ENCODE measurements at regions not wholly inside any gene's neighbourhood (a gene's known extent, or its start where the extent isn't known, plus 50 kb on each side); places are given as distances from the start of the nearest gene placed in this dataset.

DNA sequence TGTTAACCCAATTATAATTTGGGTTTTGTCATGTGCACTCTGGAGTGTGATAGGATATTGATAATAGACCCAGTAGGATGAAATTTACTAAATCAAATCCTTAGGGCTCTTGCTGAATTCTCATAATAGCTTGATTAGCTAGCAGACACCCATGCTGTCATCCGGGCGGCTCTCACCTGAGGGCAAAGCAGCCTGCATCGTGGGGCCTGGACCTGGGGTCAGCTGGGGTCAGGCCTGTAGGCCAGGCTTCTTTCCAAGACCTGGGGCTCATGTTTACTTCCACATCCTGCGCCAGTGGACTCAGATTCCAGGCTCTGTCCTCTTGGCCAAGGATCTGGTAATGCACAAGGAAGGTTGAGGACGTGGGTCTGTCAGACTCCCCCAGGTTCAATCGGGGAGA lies 486.3 kb downstream of the NPHP4 start:
- DNase-seq (ENCODE audit: low spot score) (no peak), ATAC-seq (ENCODE audit: low FRiP score) (no peak)
- TF ChIP-seq, protein P1, sequence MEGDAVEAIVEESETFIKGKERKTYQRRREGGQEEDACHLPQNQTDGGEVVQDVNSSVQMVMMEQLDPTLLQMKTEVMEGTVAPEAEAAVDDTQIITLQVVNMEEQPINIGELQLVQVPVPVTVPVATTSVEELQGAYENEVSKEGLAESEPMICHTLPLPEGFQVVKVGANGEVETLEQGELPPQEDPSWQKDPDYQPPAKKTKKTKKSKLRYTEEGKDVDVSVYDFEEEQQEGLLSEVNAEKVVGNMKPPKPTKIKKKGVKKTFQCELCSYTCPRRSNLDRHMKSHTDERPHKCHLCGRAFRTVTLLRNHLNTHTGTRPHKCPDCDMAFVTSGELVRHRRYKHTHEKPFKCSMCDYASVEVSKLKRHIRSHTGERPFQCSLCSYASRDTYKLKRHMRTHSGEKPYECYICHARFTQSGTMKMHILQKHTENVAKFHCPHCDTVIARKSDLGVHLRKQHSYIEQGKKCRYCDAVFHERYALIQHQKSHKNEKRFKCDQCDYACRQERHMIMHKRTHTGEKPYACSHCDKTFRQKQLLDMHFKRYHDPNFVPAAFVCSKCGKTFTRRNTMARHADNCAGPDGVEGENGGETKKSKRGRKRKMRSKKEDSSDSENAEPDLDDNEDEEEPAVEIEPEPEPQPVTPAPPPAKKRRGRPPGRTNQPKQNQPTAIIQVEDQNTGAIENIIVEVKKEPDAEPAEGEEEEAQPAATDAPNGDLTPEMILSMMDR (IDR thresholded peaks at IDR 0.05), result no peak

DNA sequence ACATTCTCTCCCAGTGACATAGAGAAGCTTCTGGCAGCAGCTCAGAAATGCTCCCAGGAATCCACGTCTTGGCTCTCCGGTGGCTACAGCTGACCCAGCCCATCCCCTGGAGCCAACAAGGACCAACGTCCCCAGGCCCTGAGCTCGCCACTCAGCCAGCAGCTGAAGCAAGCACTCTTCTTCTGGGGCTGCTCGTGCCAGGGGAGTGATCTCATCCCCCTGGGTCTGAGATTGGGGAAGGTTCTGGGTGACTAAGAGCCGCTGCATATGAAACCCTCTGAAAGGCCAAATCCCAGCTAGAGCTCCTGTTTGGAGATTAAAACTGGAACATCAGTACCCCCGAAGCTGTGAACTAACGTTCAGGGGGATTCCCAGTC lies 487.9 kb downstream of the NPHP4 start:
- ATAC-seq (ENCODE audit: low FRiP score) (no peak), DNase-seq (ENCODE audit: low spot score) (no peak)
- TF ChIP-seq, protein P1 (IDR thresholded peaks at IDR 0.05), result no peak

- TF ChIP-seq, protein P1 (IDR thresholded peaks at IDR 0.05), result no peak
- ATAC-seq (ENCODE audit: low FRiP score) (no peak), DNase-seq (ENCODE audit: low spot score) (no peak)
These were observed 488.5 kb downstream of the NPHP4 start for GRCh38 chr1:5503556-5504363.

DNA sequence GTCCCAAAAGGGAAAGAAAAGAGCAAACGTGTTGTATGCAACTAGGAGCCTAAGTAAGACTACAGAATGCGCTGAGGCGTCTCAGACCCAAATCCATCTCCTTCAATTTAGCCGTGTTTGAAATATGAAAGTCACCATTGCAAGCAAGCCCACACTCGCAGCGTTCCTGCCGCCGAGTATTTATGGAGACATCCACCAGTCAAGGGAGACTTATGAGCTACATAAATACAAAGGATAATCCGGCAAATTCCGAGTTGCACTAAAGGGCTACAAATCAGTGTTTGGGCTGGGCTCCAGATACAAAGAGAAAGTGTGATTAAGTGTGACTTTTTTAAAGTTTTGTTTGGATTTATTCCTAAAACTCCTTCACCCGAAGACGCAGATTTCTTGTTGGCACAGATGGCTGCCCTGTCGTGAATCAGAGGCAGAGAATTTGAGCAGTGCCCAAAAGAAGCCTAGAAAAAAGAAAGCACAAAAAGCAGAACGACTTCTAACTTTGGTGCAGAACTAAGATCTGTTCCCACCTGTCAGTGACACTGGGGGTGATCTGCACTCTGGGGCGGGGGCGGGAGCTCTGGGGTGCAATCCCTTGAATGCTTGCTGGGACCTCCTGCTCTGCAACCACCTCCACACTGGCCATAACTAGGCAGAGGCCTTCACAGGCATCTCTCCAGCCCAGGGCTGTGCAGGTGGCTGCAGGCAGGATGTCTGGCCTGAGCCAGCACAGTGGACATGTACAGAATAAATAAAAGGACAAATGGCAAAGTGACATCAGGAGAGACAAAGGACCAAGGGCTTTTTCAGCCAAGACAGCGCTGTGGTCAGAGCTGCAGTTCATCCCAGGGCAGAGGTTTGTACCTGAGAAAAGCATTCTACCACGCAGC lies 489.7 kb downstream of the NPHP4 start:
- peak; percentile 19 for ATAC-seq (ENCODE audit: low FRiP score)

GRCh38 chr1:5501206-5501930 lies 490.9 kb downstream of the NPHP4 start:
- ATAC-seq (ENCODE audit: low FRiP score) (no peak), DNase-seq (ENCODE audit: low spot score) (no peak)
- TF ChIP-seq, protein P1 (IDR thresholded peaks at IDR 0.05), result no peak

More for the DNA sequence above, 489.7 kb downstream of the NPHP4 start:
- no peak for DNase-seq (ENCODE audit: low spot score)
- TF ChIP-seq, protein P1 (IDR thresholded peaks at IDR 0.05), result no peak

GRCh38 chr1:5500541-5500940 lies 491.7 kb downstream of the NPHP4 start:
- ATAC-seq (ENCODE audit: low FRiP score) (no peak), DNase-seq (ENCODE audit: low spot score) (no peak)
- TF ChIP-seq, protein P1 (IDR thresholded peaks at IDR 0.05), result no peak

Measured in omental fat pad (tissue), 3 donors.